WTC11 (cell line): ENCODE measurements at regions not wholly inside any gene's neighbourhood (a gene's known extent, or its start where the extent isn't known, plus 50 kb on each side); places are given as distances from the start of the nearest gene placed in this dataset.

Experiments
- ATAC-seq: fragments of 200-7000 bp; cut with Tn5 transposase; 2 replicates; pipeline ENCODE4 v1.10.0; 2021; ENCODE audit warnings: mild to moderate bottlenecking, moderate library complexity
- CTCF ChIA-PET: fragments of 300-600 bp; sonication (Branson Sonifier 250); formaldehyde crosslinking; loops from one replicate; lab custom pipeline; 2021; ENCODE audit warnings: antibody characterized with exemption; lab: Charles Lee
- POLR2A ChIA-PET: fragments of 350-600 bp; sonication (Branson Sonifier 250); formaldehyde crosslinking; loops from one replicate; lab custom pipeline; 2021; ENCODE audit warnings: antibody characterized with exemption; lab: Charles Lee
- DNase-seq: peaks from one replicate; pipeline ENCODE4 v3.0.0; 2021; ENCODE audit warnings: low spot score
- H3K27ac Mint-ChIP-seq: 2 replicates; pipeline ENCODE4 v1.8.0; 2021; ENCODE audit warnings: mixed read lengths
- H3K27me3 Mint-ChIP-seq: 2 replicates; pipeline ENCODE4 v1.8.0; 2021; ENCODE audit warnings: low read depth, mild to moderate bottlenecking, moderate library complexity, mixed read lengths
- H3K36me3 Mint-ChIP-seq: 2 replicates; pipeline ENCODE4 v1.8.0; 2021; ENCODE audit warnings: mixed read lengths
- H3K4me1 Mint-ChIP-seq: 2 replicates; pipeline ENCODE4 v1.8.0; 2022; ENCODE audit warnings: mixed read lengths
- H3K4me3 Mint-ChIP-seq: 2 replicates; pipeline ENCODE4 v1.8.0; 2021; ENCODE audit warnings: mild to moderate bottlenecking, moderate library complexity, mixed read lengths
- H3K9me3 Mint-ChIP-seq: 2 replicates; pipeline ENCODE4 v1.8.0; 2021; ENCODE audit warnings: mixed read lengths
- ATF6 ChIP-seq: sonication (generic); formaldehyde crosslinking; IDR thresholded peaks from 2 replicates; pipeline ENCODE4 v1.8.1; 2023; ENCODE audit warnings: mild to moderate bottlenecking, missing genetic modification reagents
- CDX4 ChIP-seq: fragments of 250-450 bp; sonication (Bioruptor Pico); IDR thresholded peaks from 2 replicates; pipeline ENCODE4 v1.9.0; 2021; ENCODE audit warnings: moderate library complexity, mild to moderate bottlenecking, inconsistent platforms, borderline replicate concordance
- E2F5 ChIP-seq: sonication (generic); formaldehyde crosslinking; IDR thresholded peaks from 2 replicates; pipeline ENCODE4 v1.8.1; 2022; ENCODE audit warnings: mild to moderate bottlenecking, moderate library complexity, missing genetic modification reagents
- ELF4 ChIP-seq: sonication (generic); formaldehyde crosslinking; IDR thresholded peaks from 2 replicates; pipeline ENCODE4 v1.8.1; 2022; ENCODE audit warnings: low read depth, mild to moderate bottlenecking, moderate library complexity, missing genetic modification reagents
- EMX1 ChIP-seq: fragments of 250-450 bp; sonication (Bioruptor Pico); IDR thresholded peaks from 2 replicates; pipeline ENCODE4 v1.8.0; 2021; ENCODE audit warnings: mild to moderate bottlenecking
- GABPB1 ChIP-seq: sonication (generic); formaldehyde crosslinking; IDR thresholded peaks from 2 replicates; pipeline ENCODE4 v1.8.1; 2023; ENCODE audit warnings: mild to moderate bottlenecking, missing genetic modification reagents
- IRF1 ChIP-seq: sonication (generic); formaldehyde crosslinking; IDR thresholded peaks from 2 replicates; pipeline ENCODE4 v1.8.0; 2023; ENCODE audit warnings: missing genetic modification reagents
- MYBL2 ChIP-seq: sonication (generic); formaldehyde crosslinking; IDR thresholded peaks from 2 replicates; pipeline ENCODE4 v1.8.1; 2023; ENCODE audit warnings: mild to moderate bottlenecking, moderate library complexity, missing genetic modification reagents
- NFATC4 ChIP-seq: fragments of 250-450 bp; sonication (Bioruptor Pico); IDR thresholded peaks from 2 replicates; pipeline ENCODE4 v1.9.0; 2021; ENCODE audit warnings: mild to moderate bottlenecking
- NR1H2 ChIP-seq: sonication (generic); formaldehyde crosslinking; IDR thresholded peaks from 2 replicates; pipeline ENCODE4 v1.9.0; 2021; ENCODE audit warnings: mild to moderate bottlenecking, moderate library complexity, missing genetic modification reagents
- PRDM15 ChIP-seq: sonication (generic); formaldehyde crosslinking; IDR thresholded peaks from 2 replicates; pipeline ENCODE4 v1.8.0; 2022; ENCODE audit warnings: missing genetic modification reagents
- SMAD3 ChIP-seq: sonication (generic); formaldehyde crosslinking; IDR thresholded peaks from 2 replicates; pipeline ENCODE4 v1.8.0; 2022; ENCODE audit warnings: missing genetic modification reagents, mild to moderate bottlenecking, borderline replicate concordance
- SOX15 ChIP-seq: fragments of 250-450 bp; sonication (Bioruptor Pico); IDR thresholded peaks from 2 replicates; pipeline ENCODE4 v1.9.0; 2021; ENCODE audit warnings: mild to moderate bottlenecking
- ZMAT4 ChIP-seq: fragments of 250-450 bp; sonication (Bioruptor Pico); IDR thresholded peaks from 2 replicates; pipeline ENCODE4 v1.9.0; 2021; ENCODE audit warnings: mild to moderate bottlenecking
- ZNF121 ChIP-seq: sonication (generic); formaldehyde crosslinking; IDR thresholded peaks from 2 replicates; pipeline ENCODE4 v1.8.0; 2023; ENCODE audit warnings: missing genetic modification reagents
- ZNF138 ChIP-seq: sonication (generic); formaldehyde crosslinking; conservative IDR thresholded peaks from 2 replicates; pipeline ENCODE4 v1.8.1; 2022; ENCODE audit warnings: mild to moderate bottlenecking, moderate library complexity, missing genetic modification reagents
- ZNF219 ChIP-seq: sonication (generic); formaldehyde crosslinking; IDR thresholded peaks from 2 replicates; pipeline ENCODE4 v1.8.0; 2023; ENCODE audit warnings: missing genetic modification reagents, mild to moderate bottlenecking, borderline replicate concordance
- ZNF416 ChIP-seq: fragments of 250-450 bp; sonication (Bioruptor Pico); IDR thresholded peaks from 2 replicates; pipeline ENCODE4 v1.9.0; 2021; ENCODE audit warnings: mild to moderate bottlenecking, inconsistent platforms
- ZSCAN18 ChIP-seq: fragments of 250-450 bp; sonication (Bioruptor Pico); IDR thresholded peaks from 2 replicates; pipeline ENCODE4 v2.1.2; 2022; ENCODE audit warnings: mild to moderate bottlenecking, moderate library complexity

GRCh38 chr12:17884581-17884980 is 205.4 kb downstream of the RERGL start:
- no peak for DNase-seq
- TF ChIP-seq MYBL2 (CRISPR knock-in tag) (no peak), ZNF121 (no peak), PRDM15 (CRISPR knock-in tag) (no peak), ATF6 (CRISPR knock-in tag) (no peak), SMAD3 (CRISPR knock-in tag) (no peak), ELF4 (CRISPR knock-in tag) (no peak), ZNF416 (CRISPR knock-in tag) (no peak), CDX4 (no peak), E2F5 (CRISPR knock-in tag) (no peak), ZNF138 (CRISPR knock-in tag) (no peak), IRF1 (no peak), GABPB1 (CRISPR knock-in tag) (no peak), NR1H2 (CRISPR knock-in tag) (no peak), ZNF219 (no peak), ZMAT4 (CRISPR knock-in tag) (no peak), NFATC4 (CRISPR knock-in tag) (no peak), EMX1 (CRISPR knock-in tag) (no peak), SOX15 (CRISPR knock-in tag) (no peak), ZSCAN18 (CRISPR knock-in tag) (no peak)
- Mint-ChIP-seq H3K4me1 (no peaks in the 10 kb centered on the region), H3K4me3 (no peak overlapping the region), H3K36me3 (no peaks in the 10 kb centered on the region), H3K27me3 (no peaks in the 10 kb centered on the region), H3K27ac (no peak overlapping the region), H3K9me3 (peaks cover under 1% of the 10 kb centered on the region)
- CTCF ChIA-PET = no interaction called here
- POLR2A ChIA-PET = no interaction called here
- ATAC-seq = no peak
